Activated CD4-positive, alpha-beta T cell treated with anti-CD3 and anti-CD28 coated beads, Interleukin-10, Interleukin-2, amounts not matched to agents 100 ng/mL and 50 ng/mL, durations not matched to agents 16 hours and 8 hours (primary cell): ENCODE measurements at regions not wholly inside any gene's neighbourhood (a gene's known extent, or its start where the extent isn't known, plus 50 kb on each side); places are given as distances from the start of the nearest gene placed in this dataset.

Source experiments
- DNase-seq: peaks from one replicate; pipeline ENCODE4 v3.0.0-alpha.2; 2020

DNA sequence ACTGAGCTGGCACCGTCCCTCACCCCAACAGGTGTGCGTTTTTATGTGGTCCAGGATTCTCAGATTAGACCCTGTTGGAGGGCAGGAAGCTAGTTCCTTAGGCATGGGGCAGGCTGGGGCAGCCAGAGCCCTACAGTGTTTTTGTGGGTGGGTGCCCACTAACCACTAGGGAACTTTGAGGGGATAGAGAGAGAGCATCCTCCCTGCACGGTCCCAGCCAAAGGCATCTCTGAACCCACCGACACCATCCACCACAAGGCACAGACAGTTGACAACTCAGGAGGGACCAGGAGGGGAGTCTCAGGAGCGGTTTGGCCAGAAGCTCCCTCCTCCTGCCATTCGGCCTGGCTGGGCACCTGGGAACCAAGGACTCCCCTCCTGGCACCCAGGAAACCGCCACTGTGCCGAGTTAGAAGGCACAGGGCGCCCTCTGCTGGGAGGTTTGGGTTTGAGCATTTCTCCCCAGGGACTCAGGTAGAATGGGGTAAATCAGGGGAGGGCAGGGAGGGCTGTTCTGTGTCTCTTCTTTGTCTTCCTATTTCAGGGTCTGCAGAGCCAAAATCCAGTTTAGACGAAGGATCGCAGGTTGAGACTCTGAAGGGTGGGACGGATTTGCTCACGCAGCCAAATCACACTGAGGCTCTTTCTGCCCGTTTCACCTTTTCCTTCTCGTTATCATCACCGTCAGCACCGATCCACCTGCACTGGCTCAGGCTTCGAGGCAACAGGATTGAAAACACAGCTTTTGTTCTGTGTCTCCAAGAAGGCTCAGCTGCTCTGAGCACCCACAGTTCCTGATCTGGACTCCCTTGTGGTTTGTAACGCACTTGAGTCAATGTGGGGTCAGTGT, 84.8 kb upstream of the COL13A1 start:
- peak; percentile 64 for DNase-seq

DNA sequence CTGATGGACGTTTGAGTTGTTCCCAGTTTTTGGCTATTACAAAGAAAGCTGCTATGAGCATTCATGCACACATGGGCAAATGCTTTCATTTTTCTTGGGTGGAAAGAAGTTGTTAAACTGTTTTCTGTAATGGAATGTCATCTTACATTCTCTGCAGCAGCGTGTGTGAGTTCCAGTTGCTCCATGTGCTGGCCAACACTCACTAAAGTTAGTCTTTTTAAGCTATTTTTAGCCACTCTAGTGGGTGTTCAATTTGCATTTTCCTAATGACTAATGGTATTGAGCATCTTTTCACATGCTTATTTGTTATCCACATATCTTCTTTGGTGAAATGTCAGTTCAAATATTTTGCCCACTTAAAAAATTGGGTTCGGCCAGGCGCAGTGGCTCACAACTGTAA, 82.8 kb upstream of the COL13A1 start:
- no peak for DNase-seq

- no peak for DNase-seq
Observed at GRCh38 chr10:69721690-69722310, 79.9 kb upstream of the COL13A1 start.

DNA sequence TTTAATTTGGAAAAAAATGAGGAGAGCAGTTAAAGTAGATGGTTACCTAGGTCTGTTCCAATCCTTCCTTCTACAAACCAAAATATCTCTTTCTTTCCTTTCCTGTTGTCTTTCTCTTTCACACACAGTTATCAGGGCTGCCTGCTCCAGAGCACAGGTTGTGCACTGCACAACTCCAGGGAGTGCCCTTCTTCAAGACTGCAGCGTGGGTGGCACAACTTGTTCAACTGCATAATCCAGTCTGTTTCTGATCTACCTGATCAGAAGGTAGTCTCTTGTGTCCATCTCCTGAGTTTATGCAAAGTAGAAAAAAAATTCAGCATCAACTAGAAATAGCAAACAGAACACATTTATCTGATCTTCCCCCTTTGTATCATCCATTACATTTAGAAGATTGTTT, 78.1 kb upstream of the COL13A1 start:
- DNase-seq, result no peak

GRCh38 chr10:69726850-69727249, 74.9 kb upstream of the COL13A1 start:
- DNase-seq, result no peak

GRCh38 chr10:69728335-69728870, 73.3 kb upstream of the COL13A1 start:
- DNase-seq, result no peak

DNA sequence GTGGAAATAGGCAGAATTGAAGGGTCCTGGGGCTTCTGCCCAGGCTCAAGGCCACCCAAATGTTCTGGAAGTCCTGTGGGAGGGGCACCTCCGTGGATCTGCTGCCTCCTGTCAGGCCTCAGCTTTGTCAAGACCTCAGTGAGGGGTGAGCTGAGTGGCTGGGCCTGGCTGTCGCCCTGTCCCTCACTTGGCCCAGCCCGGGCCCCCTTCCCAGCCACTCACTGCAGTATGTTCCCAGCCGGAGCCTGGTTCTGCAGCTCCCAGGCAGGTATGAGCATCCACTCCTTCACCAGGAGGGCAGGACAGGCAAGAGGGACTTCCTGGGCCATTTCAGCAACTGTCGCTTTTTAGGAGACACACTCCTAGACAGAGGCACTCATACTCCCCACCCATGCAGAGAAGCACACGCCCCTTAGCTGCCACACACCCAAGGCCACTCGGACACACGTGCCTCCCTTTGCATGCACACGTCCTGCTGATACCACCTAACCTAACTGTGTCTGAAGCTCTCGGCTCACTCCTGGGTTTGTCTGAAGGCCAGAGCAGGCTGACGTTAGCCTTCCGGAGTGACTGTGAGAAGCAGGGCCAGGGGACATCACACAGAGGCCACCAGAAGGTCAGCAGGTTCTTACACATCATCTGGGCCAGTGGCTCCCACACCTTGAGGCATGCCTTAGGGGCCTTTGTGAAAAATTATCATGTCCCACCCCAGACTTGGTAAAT, 72.2 kb upstream of the COL13A1 start:
- DNase-seq, result no peak

- no peak for DNase-seq
Observed at GRCh38 chr10:69730251-69731156, 71.2 kb upstream of the COL13A1 start.

- no peak for DNase-seq
Observed at GRCh38 chr10:69731184-69731583, 70.5 kb upstream of the COL13A1 start.

DNA sequence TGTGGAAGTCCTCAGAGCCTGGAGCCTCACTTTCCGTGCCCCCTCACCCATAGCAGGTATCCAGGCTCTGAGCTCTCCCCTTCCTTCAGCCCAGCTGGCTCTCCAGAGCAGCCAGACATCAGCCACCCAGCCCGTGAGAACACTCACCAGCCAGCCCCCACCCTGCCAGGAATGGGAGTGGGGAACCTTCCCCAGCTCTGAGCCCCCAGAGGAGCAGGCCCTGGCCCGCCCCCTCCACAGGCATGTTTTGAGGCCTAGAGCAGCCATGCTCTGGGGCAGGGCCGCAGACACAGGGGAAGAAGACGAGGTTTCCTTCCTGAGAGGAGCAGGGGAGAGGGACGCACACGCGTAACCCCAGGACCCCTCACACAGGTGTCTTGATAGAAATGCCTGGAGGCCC, 70.0 kb upstream of the COL13A1 start:
- DNase-seq, result no peak

DNA sequence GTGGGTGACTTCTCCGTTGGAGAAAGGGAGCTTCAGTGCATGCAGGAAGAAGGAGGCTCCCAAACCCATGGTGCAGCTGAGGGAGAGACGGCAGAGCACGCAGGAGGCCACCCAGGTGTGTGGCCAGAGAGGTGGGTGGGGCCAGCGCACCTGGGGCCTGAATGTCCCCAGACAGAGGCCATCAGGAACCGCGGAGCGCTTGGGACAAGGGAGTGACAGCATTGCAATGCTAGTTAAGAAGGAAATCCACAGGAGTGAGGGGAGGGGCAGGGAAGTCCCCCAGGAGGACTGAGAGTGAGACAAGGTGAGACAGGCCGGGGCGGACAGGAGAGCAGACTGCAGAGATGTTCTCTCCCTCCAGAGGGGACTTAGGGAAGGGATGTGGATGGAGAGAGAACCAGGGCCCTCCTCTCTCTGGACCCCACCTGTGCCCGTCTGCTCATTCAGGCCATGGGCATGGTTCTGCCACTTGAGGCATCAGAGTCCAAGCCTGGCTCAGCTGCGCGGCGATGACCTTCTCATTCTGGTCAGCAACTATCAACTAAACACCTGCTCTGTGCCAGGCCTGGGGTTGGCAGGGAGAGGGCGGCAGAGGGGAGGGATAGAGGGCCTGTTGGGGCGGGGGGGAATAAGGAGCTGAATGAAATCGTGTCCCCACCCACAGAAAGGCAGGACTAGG, 69.4 kb upstream of the COL13A1 start:
- DNase-seq, result no peak

DNA sequence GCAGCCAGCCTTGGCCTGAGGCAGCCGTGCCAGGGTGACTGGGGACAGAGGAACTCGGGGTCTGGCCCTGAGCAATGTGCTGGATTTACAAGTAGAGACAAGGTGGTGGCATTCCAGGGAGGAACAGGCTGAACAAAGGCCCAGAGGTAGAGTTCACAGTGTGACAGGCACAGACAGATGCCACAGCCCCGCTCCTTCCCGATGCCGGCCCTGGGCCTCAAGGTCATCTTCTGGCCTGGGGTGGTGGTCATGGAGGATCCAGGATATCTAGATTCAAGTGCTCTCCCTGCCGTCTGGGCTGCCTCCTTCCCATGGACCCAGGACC, 68.9 kb upstream of the COL13A1 start:
- DNase-seq, result no peak

DNA sequence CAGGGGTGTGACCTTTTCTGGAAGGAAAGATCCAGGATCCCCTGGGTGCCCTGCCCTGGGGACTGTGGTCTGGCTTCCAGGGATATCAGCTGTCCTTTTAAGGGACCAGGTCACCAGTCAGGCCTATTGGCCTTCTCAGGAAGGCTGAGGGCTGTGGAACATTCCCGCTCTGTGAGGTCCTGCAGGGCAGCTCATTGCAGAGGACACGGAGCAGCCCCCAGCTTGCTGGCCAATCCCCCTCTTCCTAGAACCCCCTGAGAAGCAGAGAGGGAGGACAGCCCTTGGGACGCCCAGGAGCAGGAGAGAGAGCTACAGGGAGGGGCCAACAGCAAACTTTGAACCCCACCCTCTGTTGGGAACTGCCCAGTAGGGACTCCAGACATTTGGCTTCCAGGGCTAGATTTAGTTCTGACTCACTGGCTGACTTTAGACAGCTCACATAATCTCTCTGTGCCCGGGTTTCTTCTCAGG, 67.9 kb upstream of the COL13A1 start:
- DNase-seq, result no peak

DNA sequence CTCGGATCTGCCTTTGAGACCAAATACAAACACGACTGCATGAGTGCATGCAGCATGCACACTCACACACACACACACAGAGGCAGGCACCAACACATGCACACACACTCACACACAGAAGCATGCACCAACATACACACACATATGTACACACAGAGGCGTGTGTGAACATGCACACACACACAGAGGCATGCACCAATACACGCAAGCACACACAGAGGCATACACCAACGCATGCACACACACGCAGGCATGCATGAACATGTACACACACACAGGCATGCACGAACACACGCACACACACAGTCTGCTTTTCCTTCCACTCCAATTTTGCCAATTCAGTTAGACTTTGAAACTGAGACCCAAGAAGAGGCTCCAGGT, 67.3 kb upstream of the COL13A1 start:
- DNase-seq, result no peak

DNA sequence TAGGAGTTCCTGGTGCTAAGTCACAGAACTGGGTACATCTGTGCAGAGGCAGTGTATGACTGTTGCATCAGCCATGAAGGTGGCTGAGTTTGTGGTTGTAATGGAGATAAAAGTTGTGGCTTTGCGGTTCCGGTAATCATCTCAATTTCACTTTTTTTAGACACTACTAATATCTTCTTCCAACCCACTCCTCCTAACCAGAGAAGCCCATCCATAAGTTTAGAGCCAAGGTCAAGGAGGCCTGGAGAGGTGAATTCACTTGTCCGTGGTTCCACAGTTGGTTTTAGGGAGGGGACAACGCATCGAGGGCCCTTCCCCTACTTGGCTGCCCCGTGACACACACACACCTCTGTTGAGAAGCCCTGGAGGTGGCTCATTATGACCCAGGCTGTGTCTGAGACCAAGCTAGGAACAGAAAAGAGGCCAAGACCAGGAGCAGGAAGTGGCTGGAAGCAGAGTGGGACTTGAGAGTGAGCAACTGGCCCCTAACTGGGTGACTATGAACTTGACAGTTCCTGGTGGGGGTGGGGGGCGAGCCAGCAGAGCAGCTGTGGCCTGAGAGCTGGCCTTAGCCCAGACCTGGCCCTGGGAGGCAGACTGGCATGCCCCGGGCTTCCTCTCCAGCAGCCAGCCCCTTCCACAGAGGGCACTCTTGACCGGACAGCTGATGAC, 66.8 kb upstream of the COL13A1 start:
- DNase-seq, result peak; percentile 57

- no peak for DNase-seq
Observed at GRCh38 chr10:69736886-69737641, 64.6 kb upstream of the COL13A1 start.

DNA sequence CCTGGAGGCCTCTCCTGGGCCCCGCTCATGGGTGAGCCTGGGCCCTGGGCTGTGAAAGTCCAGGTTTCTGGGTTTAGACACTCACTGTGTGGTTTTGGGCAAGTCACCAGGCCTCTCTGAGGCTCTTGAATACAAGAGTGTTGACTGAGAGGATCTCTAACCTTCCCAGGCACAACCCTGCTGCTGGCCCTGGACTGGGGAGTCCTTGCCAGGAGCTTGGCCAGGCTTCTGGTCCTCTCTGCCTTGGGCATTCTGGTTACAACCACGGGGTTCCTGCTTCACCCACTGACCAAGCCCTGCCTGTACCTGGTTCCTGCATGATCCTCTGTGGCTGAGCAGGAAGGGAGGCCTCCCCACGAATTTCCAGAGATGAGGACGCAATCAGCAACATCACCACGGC, 63.6 kb upstream of the COL13A1 start:
- no peak for DNase-seq

DNA sequence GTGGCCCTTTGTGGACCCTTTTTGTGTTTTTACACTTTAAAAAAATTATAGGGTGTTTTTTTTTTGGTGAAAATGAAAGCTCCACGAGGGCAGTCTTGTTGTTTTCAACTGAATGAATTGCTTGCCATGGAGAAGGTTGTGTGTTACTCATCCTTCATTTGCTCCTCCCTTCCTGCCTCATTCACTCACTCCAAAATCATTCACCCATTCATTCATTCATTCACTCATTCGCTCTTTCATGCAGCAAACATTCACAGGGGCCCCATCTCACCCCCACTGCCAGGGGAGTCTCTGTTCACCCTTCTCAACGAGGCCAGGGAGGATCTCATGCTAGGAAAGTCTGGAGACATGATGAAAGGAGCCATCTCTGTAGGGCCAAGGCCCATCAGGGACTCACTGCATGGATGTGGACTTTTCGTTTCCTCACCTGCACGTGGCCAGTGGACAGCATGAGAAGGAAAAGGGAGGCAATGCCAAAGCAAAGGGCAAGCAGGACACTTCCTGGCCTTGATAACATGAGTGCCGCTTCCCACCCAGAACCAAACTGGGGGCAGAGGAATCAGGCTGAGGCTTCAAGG, 62.8 kb upstream of the COL13A1 start:
- DNase-seq, result no peak

GRCh38 chr10:69739634-69740033, 62.1 kb upstream of the COL13A1 start:
- DNase-seq, result no peak

GRCh38 chr10:69740126-69740525, 61.6 kb upstream of the COL13A1 start:
- no peak for DNase-seq
